H1 (cell line): ENCODE measurements at regions not wholly inside any gene's neighbourhood (a gene's known extent, or its start where the extent isn't known, plus 50 kb on each side); places are given as distances from the start of the nearest gene placed in this dataset.

Experiments
- CTCF ChIA-PET: fragments of 300-600 bp; sonication (Branson Sonifier 250); formaldehyde crosslinking; loops from one replicate; lab custom pipeline; 2021; ENCODE audit not compliant: partially characterized antibody; lab: Charles Lee
- POLR2A ChIA-PET: fragments of 300-600 bp; sonication (Branson Sonifier 250); formaldehyde crosslinking; loops from one replicate; lab custom pipeline; 2021; ENCODE audit warnings: inconsistent platforms; ENCODE audit not compliant: partially characterized antibody; lab: Charles Lee
- DNase-seq, 2 experiments: peaks; one replicate each; pipeline versions ENCODE4 v3.0.0 to v3.0.0-alpha.2; 2010 to 2022; ENCODE audit warnings: low spot score in 2 of 2, low read depth in 1 of 2, mixed read lengths in 1 of 2
- FAIRE-seq: peaks from 2 replicates; lab custom pipeline; 2011; peaks lifted over from hg19 to GRCh38; lab: Jason Lieb, UNC
- H2AFZ ChIP-seq: 2 replicates; pipeline ENCODE4 v1.8.1; 2012; ENCODE audit warnings: low read length, inconsistent platforms
- H2AK5ac ChIP-seq: 2 replicates; pipeline ENCODE4 v1.6.1; 2013; ENCODE audit warnings: low read depth, low read length
- H2BK120ac ChIP-seq: replicated peaks from 2 replicates; pipeline ENCODE3; 2013; ENCODE audit warnings: low read depth, low read length, inconsistent platforms
- H2BK12ac ChIP-seq: 2 replicates; pipeline ENCODE4 v1.6.1; 2013; ENCODE audit warnings: low read depth, low read length
- H2BK15ac ChIP-seq: 2 replicates; pipeline ENCODE4 v1.6.1; 2013; ENCODE audit warnings: low read length
- H2BK20ac ChIP-seq: 2 replicates; pipeline ENCODE4 v1.6.1; 2013; ENCODE audit warnings: low read length
- H2BK5ac ChIP-seq: 2 replicates; pipeline ENCODE4 v1.6.1; 2013; ENCODE audit warnings: low read depth, low read length
- H3K14ac ChIP-seq: 2 replicates; pipeline ENCODE4 v1.6.1; 2013; ENCODE audit warnings: inconsistent platforms; ENCODE audit not compliant: insufficient read length
- H3K18ac ChIP-seq: 2 replicates; pipeline ENCODE4 v1.6.1; 2013; ENCODE audit warnings: low read length; ENCODE audit errors: extremely low read depth
- H3K23ac ChIP-seq: 2 replicates; pipeline ENCODE4 v1.6.1; 2013; ENCODE audit warnings: inconsistent platforms; ENCODE audit not compliant: insufficient read length
- H3K23me2 ChIP-seq: 2 replicates; pipeline ENCODE4 v1.6.1; 2013; ENCODE audit warnings: low read depth, low read length
- H3K27ac ChIP-seq: 2 replicates; pipeline ENCODE4 v1.6.1; 2011; ENCODE audit warnings: low read depth, low read length, inconsistent platforms
- H3K27me3 ChIP-seq, 4 experiments: replicated peaks in 1 of 4; 1 replicate in 1 of 4; 2 replicates in 3 of 4; pipeline versions ENCODE4 v1.6.1 to v1.8.1; 2011 to 2013; ENCODE audit warnings: low read length in 3 of 4, mild to moderate bottlenecking in 3 of 4, inconsistent platforms in 2 of 4, mixed read lengths in 2 of 4, moderate library complexity in 1 of 4; ENCODE audit not compliant: control insufficient read depth in 3 of 4, insufficient read depth in 3 of 4; ENCODE audit errors: extremely low read depth in 1 of 4
- H3K36me3 ChIP-seq, 4 experiments: 2 replicates each; pipeline versions ENCODE4 v1.6.1 to v1.8.1; 2011 to 2013; ENCODE audit warnings: mild to moderate bottlenecking in 4 of 4, low read length in 3 of 4, moderate library complexity in 2 of 4, control low read depth in 1 of 4, inconsistent platforms in 1 of 4; ENCODE audit not compliant: insufficient read depth in 4 of 4, control insufficient read depth in 2 of 4
- H3K4ac ChIP-seq: replicated peaks from 2 replicates; pipeline ENCODE3; 2013; ENCODE audit warnings: low read length, low read depth, mixed read lengths, inconsistent platforms; ENCODE audit not compliant: insufficient read length
- H3K4me1 ChIP-seq, 4 experiments: replicated peaks in 1 of 4; 1 replicate in 1 of 4; 2 replicates in 3 of 4; pipeline versions ENCODE4 v1.6.1 to v1.8.1; 2011 to 2013; ENCODE audit warnings: low read length in 3 of 4, inconsistent platforms in 2 of 4, mixed read lengths in 1 of 4; ENCODE audit not compliant: insufficient read depth in 4 of 4, control insufficient read depth in 3 of 4
- H3K4me2 ChIP-seq, 2 experiments: 2 replicates each; pipeline versions ENCODE4 v1.6.1 to v1.8.1; 2011 to 2013; ENCODE audit warnings: low read depth in 2 of 2, low read length in 2 of 2, control low read depth in 1 of 2, inconsistent platforms in 1 of 2, mild to moderate bottlenecking in 1 of 2; ENCODE audit not compliant: insufficient read depth in 1 of 2
- H3K4me3 ChIP-seq, 4 experiments: fragments of 200-600, 300-600 bp in 1 of 4; sonication (generic), shearing (Covaris generic), sonication (Bioruptor Twin) in 1 of 4; 2 replicates each; pipeline versions ENCODE4 v1.5.1 to v1.8.1; 2011 to 2016; ENCODE audit warnings: low read length in 4 of 4, low read depth in 3 of 4, control low read depth in 2 of 4, inconsistent platforms in 2 of 4, mild to moderate bottlenecking in 2 of 4, mixed read lengths in 1 of 4, moderate library complexity in 1 of 4; ENCODE audit not compliant: insufficient read depth in 2 of 4; ENCODE audit errors: extremely low read depth in 1 of 4
- H3K56ac ChIP-seq: replicated peaks from 2 replicates; pipeline ENCODE3; 2013; ENCODE audit warnings: low read depth, mild to moderate bottlenecking, mixed read lengths, low read length, inconsistent platforms; ENCODE audit not compliant: insufficient read length
- H3K79me1 ChIP-seq: 2 replicates; pipeline ENCODE4 v1.6.1; 2013; ENCODE audit warnings: low read depth, low read length, control low read depth
- H3K79me2 ChIP-seq, 2 experiments: 2 replicates each; pipeline versions ENCODE4 v1.6.1 to v1.8.1; 2012 to 2013; ENCODE audit warnings: low read length in 2 of 2, mild to moderate bottlenecking in 2 of 2, inconsistent platforms in 1 of 2; ENCODE audit not compliant: insufficient read depth in 2 of 2, control insufficient read depth in 1 of 2
- H3K9ac ChIP-seq, 4 experiments: replicated peaks in 1 of 4; 1 replicate in 1 of 4; 2 replicates in 3 of 4; pipeline versions ENCODE4 v1.6.1 to v1.8.1; 2011 to 2013; ENCODE audit warnings: low read depth in 3 of 4, low read length in 3 of 4, control low read depth in 2 of 4, mild to moderate bottlenecking in 2 of 4, moderate library complexity in 2 of 4, inconsistent platforms in 1 of 4; ENCODE audit errors: extremely low read depth in 1 of 4
- H3K9me3 ChIP-seq, 2 experiments: 2 replicates each; pipeline versions ENCODE4 v1.6.1 to v1.8.1; 2012 to 2013; ENCODE audit warnings: mild to moderate bottlenecking in 2 of 2, moderate library complexity in 2 of 2, control low read depth in 1 of 2, inconsistent platforms in 1 of 2, low read depth in 1 of 2, low read length in 1 of 2, mixed read lengths in 1 of 2; ENCODE audit not compliant: insufficient read depth in 2 of 2
- H4K20me1 ChIP-seq, 2 experiments: replicated peaks in 1 of 2; 2 replicates each; pipeline versions ENCODE3 to v1.8.1; 2011 to 2013; ENCODE audit warnings: inconsistent platforms in 2 of 2, low read length in 2 of 2, mild to moderate bottlenecking in 1 of 2; ENCODE audit not compliant: insufficient read depth in 2 of 2, control insufficient read depth in 1 of 2
- H4K5ac ChIP-seq: 2 replicates; pipeline ENCODE4 v1.6.1; 2013; ENCODE audit warnings: low read length, low read depth, mixed read lengths, inconsistent platforms; ENCODE audit not compliant: insufficient read length
- H4K8ac ChIP-seq: 2 replicates; pipeline ENCODE4 v1.8.0; 2013; ENCODE audit warnings: mild to moderate bottlenecking, moderate library complexity, low read length, inconsistent platforms; ENCODE audit not compliant: insufficient read depth; ENCODE audit errors: extremely low read depth
- H4K91ac ChIP-seq: replicated peaks from 2 replicates; pipeline ENCODE3; 2013; ENCODE audit warnings: low read length, mixed read lengths, inconsistent platforms; ENCODE audit not compliant: insufficient read length
- CBX5 ChIP-seq: fragments of 300-800, 300-1000 bp; sonication (generic); IDR thresholded peaks from 2 replicates; pipeline ENCODE4 v1.7.1; 2016; ENCODE audit warnings: antibody characterized with exemption, low read length, low read depth
- CTBP2 ChIP-seq: IDR thresholded peaks from 2 replicates; pipeline ENCODE4 v1.7.0; 2011; ENCODE audit warnings: borderline replicate concordance, mild to moderate bottlenecking, moderate library complexity, mixed read lengths, low read length; ENCODE audit not compliant: insufficient read depth, insufficient read length
- GTF2F1 ChIP-seq: IDR thresholded peaks from 2 replicates; pipeline ENCODE4 v1.6.1; 2012; ENCODE audit warnings: low read depth, low read length, improper control_type of control experiment, borderline replicate concordance
- HDAC2 ChIP-seq, 2 experiments: fragments of 300-600 bp in 1 of 2; sonication (generic) in 1 of 2; IDR thresholded peaks; 2 replicates each; pipeline ENCODE4 v1.6.1; 2011 to 2012; ENCODE audit warnings: low read depth in 2 of 2, low read length in 2 of 2, mild to moderate bottlenecking in 2 of 2, moderate library complexity in 2 of 2, borderline replicate concordance in 1 of 2, inconsistent platforms in 1 of 2
- HDAC6 ChIP-seq: IDR thresholded peaks from one replicate; pipeline ENCODE4 v1.7.1; 2012; ENCODE audit warnings: low read depth, mild to moderate bottlenecking, inconsistent platforms, low read length, moderate library complexity
- POU5F1 ChIP-seq: IDR thresholded peaks from 2 replicates; pipeline ENCODE4 v1.6.1; 2011; ENCODE audit warnings: low read depth, mild to moderate bottlenecking, low read length, moderate library complexity
- RXRA ChIP-seq: IDR thresholded peaks from 2 replicates; pipeline ENCODE4 v1.6.1; 2011; ENCODE audit warnings: low read depth, mild to moderate bottlenecking, low read length, moderate library complexity; ENCODE audit not compliant: insufficient read depth
- SP2 ChIP-seq: IDR thresholded peaks from 2 replicates; pipeline ENCODE4 v1.6.1; 2012; ENCODE audit warnings: mild to moderate bottlenecking, low read length, inconsistent platforms
- TAF1 ChIP-seq: IDR thresholded peaks from 2 replicates; pipeline ENCODE4 v1.6.1; 2011; ENCODE audit warnings: mild to moderate bottlenecking, low read depth, low read length
- YY1 ChIP-seq: IDR thresholded peaks from 2 replicates; pipeline ENCODE4 v1.6.1; 2011; ENCODE audit warnings: low read depth, mild to moderate bottlenecking, low read length
- WGBS, 2 experiments: shearing (Covaris generic) in 1 of 2; methylation state at CpG; one replicate each; pipeline versions ENCODE4 v1.1.6 to v1.1.7; 2013 to 2015; ENCODE audit warnings: low lambda C conversion rate in 2 of 2, mixed read lengths in 2 of 2, inconsistent platforms in 1 of 2, low coverage in 1 of 2, missing lambda C conversion rate in 1 of 2; ENCODE audit not compliant: insufficient replicate concordance in 2 of 2, insufficient coverage in 1 of 2, insufficient read length in 1 of 2; ENCODE audit errors: extremely low coverage in 1 of 2, missing lambda C conversion rate in 1 of 2; 5-methylcytosine and 5-hydroxymethylcytosine counted together

DNA sequence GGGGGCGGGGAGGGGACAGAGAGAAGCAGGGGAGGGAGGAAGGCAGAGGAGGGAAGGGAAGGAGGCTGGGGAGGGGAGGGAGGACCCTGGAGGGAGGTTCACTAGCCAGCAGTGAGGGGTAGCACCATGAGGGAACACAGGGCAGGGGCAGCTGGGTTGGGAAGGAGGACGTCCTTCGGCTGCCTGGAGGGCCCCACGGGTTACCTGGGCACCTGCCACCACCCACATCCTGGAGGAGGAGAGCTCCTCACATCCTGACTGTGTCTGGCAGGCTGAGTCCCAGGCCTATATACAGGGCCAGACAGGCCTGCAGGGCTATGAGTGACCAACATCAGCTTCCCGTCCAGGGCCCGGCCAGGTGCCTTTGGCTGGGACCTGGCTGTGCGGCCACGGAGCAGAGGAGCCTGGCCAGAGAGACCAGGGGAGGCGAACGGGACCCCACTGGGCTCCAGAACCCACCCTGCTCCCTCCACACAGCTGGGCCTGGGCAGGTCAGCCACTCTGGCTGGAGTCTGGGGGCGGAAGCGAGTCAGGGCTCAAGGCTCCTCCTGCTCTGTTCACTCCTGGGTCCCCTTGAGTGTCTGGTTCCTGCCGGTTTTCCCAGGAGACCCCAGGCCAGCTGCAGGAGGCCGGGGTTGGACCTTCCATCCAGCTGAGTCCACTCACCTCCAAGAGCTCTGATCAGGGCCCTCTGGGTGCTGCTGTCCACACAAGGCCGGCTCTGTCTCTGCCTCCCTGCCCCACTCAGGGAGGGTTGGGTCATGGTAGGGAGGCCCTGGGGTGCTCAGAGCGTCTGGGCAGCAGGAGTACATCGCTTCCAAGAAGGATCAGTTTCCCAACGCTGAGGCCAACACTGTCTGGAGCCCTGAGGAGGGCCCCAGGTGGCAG, 677.7 kb downstream of the BRD1 start:
- no peak for DNase-seq
- no peak overlapping the region for H3K27ac ChIP-seq
- TF ChIP-seq CTBP2 (no peak), POU5F1 (no peak), GTF2F1 (no peak), HDAC6 (no peak), TAF1 (no peak), HDAC2 (IDR thresholded peaks at IDR 0.05; ENCODE audit: borderline replicate concordance in 1 of 2, low read depth in 2 of 2, low read length in 2 of 2) (no peak), YY1 (no peak), CBX5 (no peak), SP2 (no peak), RXRA (no peak)
- no peak overlapping the region for H3K56ac ChIP-seq
- no peak overlapping the region for H4K5ac ChIP-seq
- H3K9ac ChIP-seq, result no peak overlapping the region
- 88% methylated on average over 14 of the region's 18 CpGs; no CpG with 5 or more reads in 1 of the 2 experiments for WGBS, 2 experiments
- no peaks in the 10 kb centered on the region for H3K79me2 ChIP-seq
- no peak overlapping the region for H3K23ac ChIP-seq
- H4K91ac ChIP-seq, result no peak overlapping the region
- H2BK15ac ChIP-seq, result no peak overlapping the region; the same call in 1 of the 2 replicates
- H3K14ac ChIP-seq, result no peak overlapping the region
- 0 out of 2 replicates have a peak overlapping the region, but pooled peaks have one; percentile 13 for H2AK5ac ChIP-seq
- ChIA-PET CTCF (interaction anchor here (1.5 kb wide), 1 partner anchor 10 kb away, joined by 4 read pairs; no protein-coding TSS in a partner anchor), POLR2A (no interaction called here)
- no peaks in the 10 kb centered on the region; a peak in 2 of 7 replicates for H3K27me3 ChIP-seq
- no peak overlapping the region for H3K4me2 ChIP-seq
- H3K23me2 ChIP-seq, result no peaks in the 10 kb centered on the region
- H3K36me3 ChIP-seq, result no peaks in the 10 kb centered on the region
- H4K20me1 ChIP-seq, result no peaks in the 10 kb centered on the region
- H2AFZ ChIP-seq, result no peak overlapping the region
- FAIRE-seq, result no peak
- no peaks in the 10 kb centered on the region for H3K79me1 ChIP-seq
- no peak overlapping the region for H3K4me3 ChIP-seq
- H2BK12ac ChIP-seq, result peak overlapping the region; percentile 87; the same call in 1 of the 2 replicates
- no peak overlapping the region for H2BK20ac ChIP-seq
- H3K18ac ChIP-seq, result no peak overlapping the region
- no peak overlapping the region for H2BK5ac ChIP-seq
- H3K9me3 ChIP-seq, result no peaks in the 10 kb centered on the region
- H4K8ac ChIP-seq, result no peak overlapping the region
- H3K4me1 ChIP-seq, result peaks cover 0 to 22% (median 15%) of the 10 kb centered on the region in 4 experiments; a peak in 6 of 7 replicates
- H2BK120ac ChIP-seq, result no peak overlapping the region
- no peak overlapping the region for H3K4ac ChIP-seq
